PC-3 (cell line): ENCODE measurements at regions not wholly inside any gene's neighbourhood (a gene's known extent, or its start where the extent isn't known, plus 50 kb on each side); places are given as distances from the start of the nearest gene placed in this dataset.

Experiments used
- EZH2 ChIP-seq: fragments of 300-600 bp; sonication (generic); IDR thresholded peaks from one replicate; pipeline ENCODE4 v1.6.1; 2017; ENCODE audit warnings: antibody characterized with exemption, mild to moderate bottlenecking, low read length; ENCODE audit not compliant: unreplicated experiment
- TF ChIP-seq, protein P1 (sequence below): fragments of 300-600 bp; sonication (generic); conservative IDR thresholded peaks from 2 replicates; pipeline ENCODE4 v1.5.1; 2017; ENCODE audit warnings: antibody characterized with exemption, low read depth, mild to moderate bottlenecking, low read length

DNA sequence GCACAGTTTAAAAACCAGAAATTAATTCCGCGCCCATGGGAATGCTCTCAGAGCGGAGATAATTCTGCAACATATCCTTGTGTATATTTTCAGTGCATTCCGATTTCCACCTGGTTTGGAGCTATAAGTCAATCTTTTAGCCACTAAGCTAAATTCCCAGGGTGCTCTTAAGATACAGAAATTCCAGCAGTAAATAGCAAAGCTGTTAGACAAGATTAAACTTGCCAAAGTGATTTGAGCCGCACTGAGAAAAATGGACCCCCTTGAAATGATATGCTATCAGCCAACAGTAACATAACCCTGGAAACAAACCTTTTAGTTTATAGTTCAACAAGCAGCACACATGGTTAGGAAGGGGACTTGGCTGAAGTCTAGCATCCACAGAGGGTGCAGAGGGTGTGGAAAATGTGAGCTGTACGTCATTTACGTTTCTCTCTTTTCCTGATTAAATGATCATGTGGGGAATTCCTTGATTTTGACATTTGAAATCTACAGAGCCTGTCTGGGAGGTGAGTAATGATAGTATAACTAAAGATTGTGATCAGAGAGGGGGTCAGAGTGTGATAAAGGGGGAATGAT, 99.8 kb upstream of the COPS8 start:
- TF ChIP-seq, protein P1, sequence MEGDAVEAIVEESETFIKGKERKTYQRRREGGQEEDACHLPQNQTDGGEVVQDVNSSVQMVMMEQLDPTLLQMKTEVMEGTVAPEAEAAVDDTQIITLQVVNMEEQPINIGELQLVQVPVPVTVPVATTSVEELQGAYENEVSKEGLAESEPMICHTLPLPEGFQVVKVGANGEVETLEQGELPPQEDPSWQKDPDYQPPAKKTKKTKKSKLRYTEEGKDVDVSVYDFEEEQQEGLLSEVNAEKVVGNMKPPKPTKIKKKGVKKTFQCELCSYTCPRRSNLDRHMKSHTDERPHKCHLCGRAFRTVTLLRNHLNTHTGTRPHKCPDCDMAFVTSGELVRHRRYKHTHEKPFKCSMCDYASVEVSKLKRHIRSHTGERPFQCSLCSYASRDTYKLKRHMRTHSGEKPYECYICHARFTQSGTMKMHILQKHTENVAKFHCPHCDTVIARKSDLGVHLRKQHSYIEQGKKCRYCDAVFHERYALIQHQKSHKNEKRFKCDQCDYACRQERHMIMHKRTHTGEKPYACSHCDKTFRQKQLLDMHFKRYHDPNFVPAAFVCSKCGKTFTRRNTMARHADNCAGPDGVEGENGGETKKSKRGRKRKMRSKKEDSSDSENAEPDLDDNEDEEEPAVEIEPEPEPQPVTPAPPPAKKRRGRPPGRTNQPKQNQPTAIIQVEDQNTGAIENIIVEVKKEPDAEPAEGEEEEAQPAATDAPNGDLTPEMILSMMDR: no peak
- TF ChIP-seq EZH2: no peak
